Stimulated activated CD4-positive, alpha-beta T cell treated with anti-CD3 and anti-CD28 coated beads, Interleukin-2, amount 100 ng/mL, for 48 hours (primary cell): ENCODE measurements at regions not wholly inside any gene's neighbourhood (a gene's known extent, or its start where the extent isn't known, plus 50 kb on each side); places are given as distances from the start of the nearest gene placed in this dataset.

Experiments used
- DNase-seq, 2 donors: peaks; one replicate each; pipeline ENCODE4 v3.0.0-alpha.2; 2020

- DNase-seq, result no peak
Measured at GRCh38 chr2:2890901-2891300, 486.7 kb downstream of the EIPR1 start.

- no peak for DNase-seq
Measured at GRCh38 chr2:2890246-2890645, 487.4 kb downstream of the EIPR1 start.

- no peak for DNase-seq
Measured at GRCh38 chr2:2889646-2890045, 488.0 kb downstream of the EIPR1 start.

DNA sequence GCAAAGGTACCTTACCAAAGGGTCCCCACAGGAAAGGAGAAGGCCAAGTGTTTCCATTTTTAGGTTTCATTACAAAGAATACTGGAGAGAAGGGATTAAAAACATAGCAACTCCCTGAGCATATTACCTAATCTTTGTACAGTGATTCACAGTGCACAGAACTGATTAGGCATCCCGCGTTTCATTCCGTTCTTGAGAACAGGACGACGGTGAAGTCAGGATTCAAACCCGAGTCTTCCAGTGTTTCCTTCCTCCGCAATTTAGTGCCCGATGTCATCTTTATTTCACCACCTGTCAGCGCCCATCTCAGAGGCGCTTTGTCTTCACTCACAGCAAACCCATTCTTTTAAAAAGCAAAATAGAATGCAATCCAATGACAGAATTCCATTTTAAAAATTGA, 488.5 kb downstream of the EIPR1 start:
- DNase-seq, result no peak

DNA sequence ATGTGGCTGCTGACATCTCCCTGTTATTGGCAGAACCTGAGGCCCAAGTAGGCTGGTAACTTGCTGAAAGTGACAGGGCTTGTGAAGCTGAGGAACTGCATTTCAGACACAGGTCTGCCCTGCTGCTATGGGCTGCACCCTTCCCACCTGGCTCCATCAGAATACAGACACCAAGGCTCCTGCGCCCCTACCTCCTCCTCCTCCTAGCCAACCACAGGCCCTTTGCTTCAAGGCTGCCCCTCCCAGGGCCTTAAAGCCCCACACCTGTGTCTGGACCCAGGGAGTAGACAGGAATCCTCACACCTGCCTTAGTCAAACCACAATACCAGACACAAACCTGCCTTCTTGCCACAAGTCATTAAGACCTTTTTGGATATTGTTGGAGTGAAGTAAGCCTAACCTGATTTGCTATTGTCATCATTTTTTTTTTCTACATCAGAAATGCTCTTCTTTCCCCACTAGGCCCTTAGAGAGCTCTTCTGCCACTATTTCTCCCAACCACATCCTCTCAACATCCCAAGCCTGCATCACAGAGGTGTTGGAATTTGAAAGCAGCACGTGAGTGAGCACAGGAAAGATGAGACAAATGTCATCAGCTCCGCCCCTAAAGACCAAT, 489.7 kb downstream of the EIPR1 start:
- no peak for DNase-seq

DNA sequence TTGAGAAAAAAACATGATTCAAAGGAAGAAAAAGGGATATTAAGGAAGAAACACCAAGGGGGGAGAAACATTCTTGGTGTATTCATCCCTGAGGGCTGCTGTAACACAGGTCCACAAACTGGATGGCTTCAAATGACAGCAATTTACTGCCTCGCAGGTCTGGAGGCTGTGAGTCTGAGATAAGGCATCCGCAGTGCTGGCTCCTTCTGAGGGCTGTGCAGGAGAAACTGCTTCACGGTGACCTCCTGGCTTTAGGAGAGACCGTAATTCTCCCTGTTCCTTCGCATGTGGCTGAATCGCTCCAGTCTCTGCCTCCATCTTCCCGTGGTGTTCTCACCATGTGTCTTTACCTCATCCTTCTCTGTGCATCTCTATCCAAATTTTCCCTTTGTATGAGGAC, 490.7 kb downstream of the EIPR1 start:
- no peak for DNase-seq

GRCh38 chr2:2881499-2881898, 496.1 kb downstream of the EIPR1 start:
- no peak for DNase-seq

GRCh38 chr2:2880938-2881337, 496.7 kb downstream of the EIPR1 start:
- no peak for DNase-seq

DNA sequence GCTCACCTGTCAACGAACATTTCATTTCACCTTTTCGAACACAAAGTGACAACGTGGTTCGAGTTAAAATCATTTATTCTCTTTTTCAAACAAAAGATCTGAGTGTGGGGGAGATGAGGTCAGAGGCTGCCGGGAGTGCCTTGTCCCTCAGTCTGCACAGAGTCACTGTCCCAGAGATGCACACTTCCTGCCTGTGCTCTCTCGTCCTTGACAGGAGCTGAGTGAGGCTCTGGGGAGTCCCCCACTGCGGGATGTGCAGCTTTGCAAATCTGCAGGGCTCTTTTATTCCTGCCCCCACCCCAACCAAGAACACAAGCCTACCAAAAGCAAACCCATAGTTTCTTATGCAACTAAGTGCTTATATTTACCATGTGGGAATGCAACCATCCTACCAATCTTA, 497.8 kb downstream of the EIPR1 start:
- no peak for DNase-seq

DNA sequence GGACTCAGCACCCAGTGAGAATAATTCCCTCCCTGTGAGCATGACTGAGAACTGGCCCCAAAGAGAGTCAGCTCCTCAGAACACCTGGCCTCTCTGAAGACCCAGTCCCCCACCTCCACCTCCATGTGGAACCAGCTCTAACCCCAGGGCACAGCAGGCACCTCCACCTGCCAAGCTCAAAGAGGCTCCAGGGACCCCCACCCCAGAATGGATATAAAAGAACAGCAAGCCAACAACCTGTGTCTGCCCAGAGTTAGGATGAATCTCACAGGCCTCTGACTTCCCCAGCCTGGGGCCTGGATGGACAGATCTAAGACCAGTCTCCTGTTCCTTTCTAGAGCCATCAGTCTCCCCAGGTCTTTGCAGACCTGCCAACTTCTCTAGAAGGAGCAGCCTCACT, 498.5 kb downstream of the EIPR1 start:
- no peak for DNase-seq

- DNase-seq, result no peak
Measured at GRCh38 chr2:2877427-2877826, 500.2 kb downstream of the EIPR1 start.

DNA sequence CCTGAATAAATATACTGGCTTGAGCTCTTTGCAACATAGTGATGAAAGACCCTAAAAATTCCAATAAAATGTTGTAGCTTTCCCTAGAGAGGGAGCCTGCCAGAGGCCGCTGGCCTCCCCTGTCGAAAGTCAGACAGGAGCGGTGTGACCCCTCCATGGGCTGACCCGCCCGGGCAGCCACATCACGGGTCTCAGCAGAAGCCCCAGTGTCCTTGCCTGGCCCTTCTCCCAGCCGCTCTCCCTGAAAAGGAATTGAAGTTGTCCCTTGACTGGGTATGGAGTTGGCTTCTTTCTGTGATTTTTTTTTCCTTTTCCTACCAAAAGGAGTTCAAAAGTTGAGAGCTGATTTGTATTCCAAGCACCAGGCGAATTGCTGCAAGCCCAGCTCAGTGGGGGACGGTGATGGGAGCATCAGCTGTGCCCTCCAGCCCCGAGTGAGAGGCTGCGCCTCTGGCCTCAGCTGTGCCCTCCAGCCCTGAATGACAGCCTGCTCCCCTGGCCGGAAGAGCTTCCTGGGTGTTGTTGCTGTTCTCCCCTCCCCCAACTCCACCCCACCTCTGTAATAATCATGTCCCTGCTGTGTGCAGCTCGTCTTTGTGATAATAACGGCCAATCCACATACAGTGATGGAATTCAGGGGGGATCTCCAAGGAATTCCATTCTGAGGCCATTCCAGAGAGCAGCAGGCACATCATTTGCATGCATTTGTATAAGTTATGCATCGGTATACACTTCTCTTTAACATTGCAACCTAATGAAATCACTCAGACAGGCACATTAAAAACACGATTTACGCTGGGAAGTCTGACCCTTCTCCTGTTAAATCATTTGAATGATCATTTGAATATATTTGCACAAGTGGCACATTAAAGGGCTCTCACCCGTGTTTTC, 501.0 kb downstream of the EIPR1 start:
- no peak for DNase-seq

GRCh38 chr2:2875831-2876230, 501.8 kb downstream of the EIPR1 start:
- DNase-seq, result no peak

GRCh38 chr2:2875296-2875695, 502.3 kb downstream of the EIPR1 start:
- no peak for DNase-seq

GRCh38 chr2:2874805-2875204, 502.8 kb downstream of the EIPR1 start:
- DNase-seq, result no peak

DNA sequence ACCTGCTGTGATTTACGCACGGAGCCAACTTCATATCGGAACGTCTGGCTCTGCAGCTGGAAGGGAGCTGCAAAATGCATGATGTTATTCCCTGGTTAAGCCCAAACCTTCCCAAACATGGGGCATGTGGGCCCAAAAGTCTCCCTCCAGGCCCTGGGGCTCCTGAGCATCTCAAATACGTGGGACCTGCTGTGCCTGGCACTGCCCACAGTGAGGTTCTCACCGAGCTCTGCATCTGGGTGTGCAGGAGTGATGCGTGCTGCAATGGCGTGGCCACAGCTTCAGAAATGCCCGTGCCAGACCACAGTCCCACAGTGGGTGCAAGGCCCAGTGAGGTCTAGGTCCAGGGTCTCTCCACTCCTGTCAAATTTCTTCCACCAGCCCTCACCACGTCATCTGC, 503.3 kb downstream of the EIPR1 start:
- no peak for DNase-seq

DNA sequence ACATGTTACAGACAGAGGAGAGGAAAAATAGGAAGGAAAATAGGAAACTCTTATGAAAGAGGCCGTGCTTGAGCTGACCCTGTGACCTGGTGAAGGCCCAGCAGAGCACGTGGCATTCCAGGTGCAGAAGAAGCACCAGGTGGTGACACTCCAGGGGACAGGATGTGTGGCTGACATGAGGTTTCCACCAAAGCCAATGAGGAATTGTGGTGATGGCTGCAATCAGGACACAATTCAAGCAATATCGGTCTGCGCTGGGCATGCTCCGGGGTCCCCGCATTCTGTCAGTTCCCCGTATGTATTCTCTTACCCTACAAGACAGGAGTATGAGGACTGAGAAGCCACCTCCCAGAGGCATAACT, 504.2 kb downstream of the EIPR1 start:
- no peak for DNase-seq

DNA sequence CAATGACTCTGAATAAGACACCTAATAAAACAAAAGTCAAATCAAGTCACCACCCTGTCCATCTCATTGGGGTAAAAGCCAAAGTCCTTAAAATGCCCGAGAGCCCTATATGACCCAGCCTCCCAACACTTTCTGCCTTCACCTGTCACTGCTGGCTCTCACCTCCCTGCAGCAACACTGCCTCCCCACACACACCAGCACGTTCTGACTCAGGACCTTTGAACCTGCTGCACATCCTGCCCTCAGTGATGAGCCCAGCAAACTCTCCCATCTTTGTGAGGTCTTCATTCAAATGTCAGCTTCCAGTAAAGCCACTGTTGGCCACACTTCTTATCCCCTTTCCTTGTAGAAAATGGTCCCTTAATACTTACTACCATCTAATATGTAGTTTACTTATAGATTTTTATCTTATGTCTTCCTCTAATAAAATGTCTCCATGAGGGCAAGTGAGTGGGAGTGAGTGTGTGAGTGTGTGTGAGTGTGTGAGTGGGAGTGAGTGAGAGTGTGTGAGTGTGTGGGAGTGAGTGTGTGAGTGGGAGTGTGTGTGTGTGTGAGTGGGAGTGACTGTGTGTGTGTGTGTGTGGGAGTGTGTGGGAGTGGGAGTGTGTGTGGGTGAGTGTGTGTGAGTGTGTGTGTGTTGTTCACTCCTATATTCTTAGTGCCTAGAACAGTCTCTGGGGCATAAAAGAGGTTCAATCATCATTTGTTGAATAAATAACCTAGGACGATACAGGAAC, 504.7 kb downstream of the EIPR1 start:
- no peak for DNase-seq

GRCh38 chr2:2872309-2872617, 505.4 kb downstream of the EIPR1 start:
- no peak for DNase-seq

DNA sequence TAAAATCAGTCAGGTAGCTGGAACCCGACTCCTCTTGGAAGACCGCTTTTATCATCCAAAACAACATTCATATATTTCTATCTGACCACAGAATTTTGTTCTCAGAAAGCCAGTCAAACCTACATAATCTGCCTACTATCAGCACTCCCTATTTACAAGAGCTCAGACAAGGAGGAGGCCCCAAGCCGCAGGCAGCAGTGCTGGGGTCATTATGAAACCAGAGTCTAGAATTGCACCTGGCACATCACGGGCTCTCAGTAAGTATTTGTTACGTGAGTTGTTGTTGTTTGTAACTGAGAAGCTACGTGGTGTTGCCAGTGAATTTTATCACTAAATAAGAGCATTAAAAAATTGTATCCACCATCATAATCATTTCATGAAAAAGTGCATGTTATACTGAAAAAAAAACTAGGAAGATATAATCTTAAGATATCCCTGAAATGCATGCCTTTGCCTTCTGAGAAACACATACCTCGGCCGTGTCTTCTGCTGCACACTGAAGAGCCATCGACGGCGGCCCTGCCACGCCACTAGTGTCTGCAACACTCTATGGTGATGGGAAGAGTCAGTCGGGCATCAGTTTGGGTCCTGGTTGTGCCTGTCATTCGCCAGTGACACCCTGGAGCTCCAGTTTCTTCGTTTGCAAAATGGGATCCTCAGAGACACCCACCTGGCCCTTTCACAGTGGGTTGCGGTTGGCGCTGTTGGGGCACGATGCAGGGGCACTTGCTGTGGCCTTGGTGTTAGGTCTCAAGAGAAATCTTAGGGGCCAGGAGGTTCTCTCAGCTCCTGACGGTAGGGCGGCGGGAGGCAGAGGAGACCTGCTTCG, 505.9 kb downstream of the EIPR1 start:
- DNase-seq, result no peak

DNA sequence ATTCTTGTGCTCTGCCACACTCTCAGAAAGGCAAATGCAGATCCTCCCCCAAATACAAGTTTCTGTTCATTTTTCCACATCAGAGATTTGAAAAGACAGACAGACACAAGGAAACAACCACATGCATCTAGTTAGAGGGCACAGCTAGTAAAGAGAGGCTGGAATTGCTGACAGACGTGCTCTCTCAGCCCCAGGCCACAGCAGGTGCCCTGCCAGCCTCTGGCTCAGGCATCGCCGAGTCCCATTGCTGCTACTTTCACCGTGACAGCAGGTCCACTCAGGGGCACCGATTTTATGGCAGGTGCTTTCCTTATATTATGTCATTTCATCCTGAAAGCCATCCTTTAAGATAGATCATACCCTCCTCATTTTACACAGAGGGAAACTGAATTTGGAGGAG, 507.5 kb downstream of the EIPR1 start:
- no peak for DNase-seq

DNA sequence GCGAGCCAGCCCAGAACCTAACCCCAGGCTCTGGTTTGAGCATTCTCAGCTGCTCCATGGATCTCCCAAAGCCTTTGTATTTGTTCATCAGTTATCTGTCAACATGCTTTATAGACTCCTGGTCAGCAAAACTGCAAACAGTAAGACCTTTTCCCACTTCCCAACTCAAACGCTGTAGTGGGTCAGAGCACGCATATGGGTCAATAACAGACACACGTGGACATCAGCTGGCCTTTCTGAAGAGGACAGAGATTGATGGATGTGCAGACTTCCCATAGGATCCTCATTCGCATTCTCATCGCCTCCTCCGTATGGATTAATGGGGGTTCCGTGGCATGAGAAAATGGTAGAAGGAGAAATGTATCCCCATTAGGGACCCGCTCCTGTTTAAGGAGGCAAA, 508.1 kb downstream of the EIPR1 start:
- DNase-seq, result no peak

DNA sequence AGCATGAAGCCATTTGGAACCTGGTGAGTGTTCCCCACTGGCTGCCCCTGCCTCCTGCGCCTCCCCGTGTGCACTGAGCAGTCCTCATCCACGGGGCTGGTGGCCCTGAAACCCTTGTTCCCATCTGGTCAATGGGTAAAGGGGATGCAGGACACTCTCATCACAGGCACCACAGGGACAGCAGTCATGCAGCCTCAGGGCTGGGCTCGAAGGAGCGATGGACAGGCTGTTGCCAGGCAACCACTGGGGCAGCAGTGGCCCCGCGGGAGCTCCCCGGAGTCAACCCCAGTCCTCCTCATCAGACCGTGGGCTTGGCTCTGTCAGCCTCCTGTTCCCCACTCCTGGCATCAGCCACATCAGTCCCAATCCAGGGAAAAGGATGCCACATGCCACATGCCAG, 509.5 kb downstream of the EIPR1 start:
- no peak for DNase-seq
